ENCODE measurements at regions not wholly inside any gene's neighbourhood (a gene's known extent, or its start where the extent isn't known, plus 50 kb on each side); places are given as distances from the start of the nearest gene placed in this dataset.

- no peaks in the 10 kb centered on the region for H3K4me1 Mint-ChIP-seq (ENCODE audit: unreplicated experiment)
Measured at GRCh38 chr1:213464786-213465460, 413.9 kb downstream of the RPS6KC1 start.

GRCh38 chr1:213466541-213466940 lies 415.5 kb downstream of the RPS6KC1 start:
- DNase-seq (ENCODE audit: extremely low spot score, unreplicated experiment): no peak
- no peaks in the 10 kb centered on the region for H3K9me3 Mint-ChIP-seq (ENCODE audit: unreplicated experiment)
- TF ChIP-seq CTCF (IDR thresholded peaks at IDR 0.05): no peak
- no peaks in the 10 kb centered on the region for H3K36me3 Mint-ChIP-seq (ENCODE audit: unreplicated experiment)
- H3K4me1 Mint-ChIP-seq (ENCODE audit: unreplicated experiment): no peaks in the 10 kb centered on the region
- no peak overlapping the region for H3K27ac Mint-ChIP-seq (ENCODE audit: unreplicated experiment)
- peaks cover 5% of the 10 kb centered on the region for H3K27me3 Mint-ChIP-seq (ENCODE audit: unreplicated experiment)
- no peak overlapping the region for H3K4me3 Mint-ChIP-seq (ENCODE audit: unreplicated experiment)

More at GRCh38 chr1:213464786-213465460, 413.9 kb downstream of the RPS6KC1 start:
- Mint-ChIP-seq H3K27ac (ENCODE audit: unreplicated experiment) (no peak overlapping the region), H3K9me3 (ENCODE audit: unreplicated experiment) (no peaks in the 10 kb centered on the region), H3K27me3 (ENCODE audit: unreplicated experiment) (peaks cover 8% of the 10 kb centered on the region), H3K4me3 (ENCODE audit: unreplicated experiment) (no peak overlapping the region), H3K36me3 (ENCODE audit: unreplicated experiment) (no peaks in the 10 kb centered on the region)
- no peak for TF ChIP-seq CTCF (IDR thresholded peaks at IDR 0.05)
- no peak for DNase-seq (ENCODE audit: extremely low spot score, unreplicated experiment)

GRCh38 chr1:213474054-213474453 lies 423.0 kb downstream of the RPS6KC1 start:
- Mint-ChIP-seq H3K4me3 (ENCODE audit: unreplicated experiment) (no peak overlapping the region), H3K4me1 (ENCODE audit: unreplicated experiment) (no peaks in the 10 kb centered on the region), H3K27me3 (ENCODE audit: unreplicated experiment) (peaks cover 2% of the 10 kb centered on the region), H3K9me3 (ENCODE audit: unreplicated experiment) (no peaks in the 10 kb centered on the region), H3K36me3 (ENCODE audit: unreplicated experiment) (no peaks in the 10 kb centered on the region), H3K27ac (ENCODE audit: unreplicated experiment) (no peak overlapping the region)
- no peak for DNase-seq (ENCODE audit: extremely low spot score, unreplicated experiment)
- TF ChIP-seq CTCF (IDR thresholded peaks at IDR 0.05): no peak

- no peak for TF ChIP-seq CTCF (IDR thresholded peaks at IDR 0.05)
Measured at GRCh38 chr1:213481395-213481794, 430.4 kb downstream of the RPS6KC1 start.

GRCh38 chr1:213484333-213484732 lies 433.3 kb downstream of the RPS6KC1 start:
- TF ChIP-seq CTCF (IDR thresholded peaks at IDR 0.05): no peak
- H3K27ac Mint-ChIP-seq (ENCODE audit: unreplicated experiment): no peak overlapping the region
- H3K4me3 Mint-ChIP-seq (ENCODE audit: unreplicated experiment): no peak overlapping the region
- no peaks in the 10 kb centered on the region for H3K4me1 Mint-ChIP-seq (ENCODE audit: unreplicated experiment)
- H3K9me3 Mint-ChIP-seq (ENCODE audit: unreplicated experiment): no peaks in the 10 kb centered on the region
- no peaks in the 10 kb centered on the region for H3K36me3 Mint-ChIP-seq (ENCODE audit: unreplicated experiment)
- no peak for DNase-seq (ENCODE audit: extremely low spot score, unreplicated experiment)
- peaks cover 3% of the 10 kb centered on the region for H3K27me3 Mint-ChIP-seq (ENCODE audit: unreplicated experiment)

More at GRCh38 chr1:213481395-213481794, 430.4 kb downstream of the RPS6KC1 start:
- DNase-seq (ENCODE audit: extremely low spot score, unreplicated experiment): no peak
- Mint-ChIP-seq H3K27me3 (ENCODE audit: unreplicated experiment) (peaks cover 5% of the 10 kb centered on the region), H3K4me1 (ENCODE audit: unreplicated experiment) (no peaks in the 10 kb centered on the region), H3K36me3 (ENCODE audit: unreplicated experiment) (no peaks in the 10 kb centered on the region), H3K9me3 (ENCODE audit: unreplicated experiment) (no peaks in the 10 kb centered on the region), H3K4me3 (ENCODE audit: unreplicated experiment) (no peak overlapping the region), H3K27ac (ENCODE audit: unreplicated experiment) (no peak overlapping the region)

Data from osteocyte (in vitro differentiated cells).